Naive B cell (primary cell): ENCODE measurements at regions not wholly inside any gene's neighbourhood (a gene's known extent, or its start where the extent isn't known, plus 50 kb on each side); places are given as distances from the start of the nearest gene placed in this dataset.
A peak's percentile ranks its signal among the peaks of the same experiment; 100 is the strongest.

Experiments
- ATAC-seq, 2 donors: fragments of 150-1000 bp; cut with Tn5 transposase; 2 replicates each; pipeline ENCODE4 v1.10.0; 2021; ENCODE audit warnings: low read depth in 2 of 2, mild to moderate bottlenecking in 2 of 2, moderate library complexity in 2 of 2
- DNase-seq: peaks from one replicate; pipeline ENCODE4 v3.0.0; 2022
- H3K27ac Mint-ChIP-seq, 6 donors: one replicate each; pipeline ENCODE4 v1.8.0; 2020 to 2022; ENCODE audit warnings: mild to moderate bottlenecking in 6 of 6, mixed read lengths in 6 of 6, moderate library complexity in 5 of 6, inconsistent platforms in 2 of 6
- H3K27me3 Mint-ChIP-seq, 3 donors: one replicate each; pipeline ENCODE4 v1.8.0; 2021 to 2022; ENCODE audit warnings: mixed read lengths in 3 of 3, mild to moderate bottlenecking in 1 of 3
- H3K36me3 Mint-ChIP-seq, 2 donors: one replicate each; pipeline ENCODE4 v1.8.0; 2020 to 2022; ENCODE audit warnings: mixed read lengths in 2 of 2, inconsistent platforms in 1 of 2, mild to moderate bottlenecking in 1 of 2
- H3K4me1 Mint-ChIP-seq, 3 donors: one replicate each; pipeline ENCODE4 v1.8.0; 2020 to 2022; ENCODE audit warnings: mixed read lengths in 3 of 3, inconsistent platforms in 1 of 3, mild to moderate bottlenecking in 1 of 3, moderate library complexity in 1 of 3
- H3K4me3 Mint-ChIP-seq, 8 donors: one replicate each; pipeline ENCODE4 v1.8.0; 2020 to 2022; ENCODE audit warnings: mild to moderate bottlenecking in 8 of 8, mixed read lengths in 8 of 8, moderate library complexity in 8 of 8, inconsistent platforms in 2 of 8
- H3K9me3 Mint-ChIP-seq, 7 donors: one replicate each; pipeline ENCODE4 v1.8.0; 2020 to 2022; ENCODE audit warnings: mixed read lengths in 7 of 7, mild to moderate bottlenecking in 5 of 7, inconsistent platforms in 2 of 7, moderate library complexity in 1 of 7

GRCh38 chr6:119484598-119484997 is 135.0 kb upstream of the MAN1A1 start:
- peaks cover 0 to 6% (median 6%) of the 10 kb centered on the region in 3 donors for H3K4me1 Mint-ChIP-seq
- no peak overlapping the region for H3K4me3 Mint-ChIP-seq
- H3K9me3 Mint-ChIP-seq: peaks cover 0 to 3% (median 0%) of the 10 kb centered on the region in 7 donors
- peaks cover 0 to 8% (median 5%) of the 10 kb centered on the region in 3 donors for H3K27me3 Mint-ChIP-seq
- peaks cover 0 to 5% of the 10 kb centered on the region in 2 donors for H3K36me3 Mint-ChIP-seq
- no peak for DNase-seq
- no peak for ATAC-seq
- peak overlapping the region in 1 of 6 donors; percentile 43 for H3K27ac Mint-ChIP-seq

GRCh38 chr6:119483908-119484307 is 134.3 kb upstream of the MAN1A1 start:
- no peak for ATAC-seq
- Mint-ChIP-seq H3K4me1 (peaks cover 0 to under 1% (median 0%) of the 10 kb centered on the region in 3 donors), H3K9me3 (peaks cover 0 to 3% (median 0%) of the 10 kb centered on the region in 7 donors), H3K4me3 (no peak overlapping the region), H3K36me3 (peaks cover 0 to 5% of the 10 kb centered on the region in 2 donors), H3K27me3 (peaks cover 0 to 8% (median 5%) of the 10 kb centered on the region in 3 donors), H3K27ac (no peak overlapping the region)
- no peak for DNase-seq

- peaks cover 0 to 5% of the 10 kb centered on the region in 2 donors for H3K36me3 Mint-ChIP-seq
- no peak overlapping the region for H3K27ac Mint-ChIP-seq
- H3K4me3 Mint-ChIP-seq: no peak overlapping the region
- DNase-seq (no peak), ATAC-seq (no peak)
- peaks cover 0 to 3% (median 0%) of the 10 kb centered on the region in 7 donors for H3K9me3 Mint-ChIP-seq
- peaks cover 0 to 8% (median 5%) of the 10 kb centered on the region in 3 donors for H3K27me3 Mint-ChIP-seq
- no peaks in the 10 kb centered on the region for H3K4me1 Mint-ChIP-seq
Observed at GRCh38 chr6:119482850-119483285, 133.3 kb upstream of the MAN1A1 start.

- H3K9me3 Mint-ChIP-seq: peaks cover 0 to 1% (median 0%) of the 10 kb centered on the region in 7 donors
- no peak overlapping the region for H3K27ac Mint-ChIP-seq
- no peak overlapping the region for H3K4me3 Mint-ChIP-seq
- ATAC-seq (no peak), DNase-seq (no peak)
- H3K4me1 Mint-ChIP-seq: no peaks in the 10 kb centered on the region
- H3K36me3 Mint-ChIP-seq: peaks cover 0 to 5% of the 10 kb centered on the region in 2 donors
- peaks cover 0 to 8% (median 5%) of the 10 kb centered on the region in 3 donors for H3K27me3 Mint-ChIP-seq
Observed at GRCh38 chr6:119481976-119482375, 132.4 kb upstream of the MAN1A1 start.

- Mint-ChIP-seq H3K4me1 (peaks cover 0 to 7% (median 5%) of the 10 kb centered on the region in 3 donors), H3K9me3 (peaks cover 0 to 1% (median 0%) of the 10 kb centered on the region in 7 donors), H3K27me3 (peaks cover 0 to 8% (median 5%) of the 10 kb centered on the region in 3 donors), H3K4me3 (no peak overlapping the region), H3K36me3 (peaks cover 0 to 5% of the 10 kb centered on the region in 2 donors), H3K27ac (no peak overlapping the region)
- DNase-seq: no peak
- ATAC-seq: no peak
Observed at GRCh38 chr6:119480961-119481497, 131.5 kb upstream of the MAN1A1 start.

GRCh38 chr6:119479860-119480655 is 130.5 kb upstream of the MAN1A1 start:
- Mint-ChIP-seq H3K4me1 (peaks cover 0 to 7% (median 5%) of the 10 kb centered on the region in 3 donors), H3K27me3 (peaks cover 0 to 8% (median 5%) of the 10 kb centered on the region in 3 donors), H3K9me3 (peaks cover 0 to 1% (median 0%) of the 10 kb centered on the region in 7 donors), H3K4me3 (no peak overlapping the region), H3K27ac (no peak overlapping the region), H3K36me3 (peaks cover 0 to 5% of the 10 kb centered on the region in 2 donors)
- DNase-seq (no peak), ATAC-seq (no peak)

GRCh38 chr6:119476554-119476953 is 127.0 kb upstream of the MAN1A1 start:
- Mint-ChIP-seq H3K4me1 (peaks cover 0 to 7% (median 5%) of the 10 kb centered on the region in 3 donors), H3K27ac (peak overlapping the region in 3 of 6 donors; percentile 29 to 88 (median 48)), H3K9me3 (peaks cover 0 to 6% (median 4%) of the 10 kb centered on the region in 7 donors), H3K27me3 (no peaks in the 10 kb centered on the region), H3K4me3 (no peak overlapping the region), H3K36me3 (peaks cover 0 to 5% of the 10 kb centered on the region in 2 donors)
- DNase-seq: no peak
- no peak for ATAC-seq

- Mint-ChIP-seq H3K36me3 (peaks cover 0 to under 1% of the 10 kb centered on the region in 2 donors), H3K9me3 (peaks cover 0 to 9% (median 4%) of the 10 kb centered on the region in 7 donors), H3K4me1 (peaks cover 0 to 7% (median 5%) of the 10 kb centered on the region in 3 donors), H3K4me3 (peak overlapping the region in 1 of 8 donors; percentile 11), H3K27me3 (no peaks in the 10 kb centered on the region), H3K27ac (no peak overlapping the region)
- ATAC-seq (no peak), DNase-seq (no peak)
Observed at GRCh38 chr6:119476024-119476423, 126.5 kb upstream of the MAN1A1 start.

GRCh38 chr6:119470893-119471542 is 121.5 kb upstream of the MAN1A1 start:
- peaks cover 0 to 20% (median 4%) of the 10 kb centered on the region in 7 donors for H3K9me3 Mint-ChIP-seq
- DNase-seq: no peak
- no peak overlapping the region for H3K4me3 Mint-ChIP-seq

GRCh38 chr6:119467488-119468081 is 118.0 kb upstream of the MAN1A1 start:
- no peak for ATAC-seq
- Mint-ChIP-seq H3K4me1 (peaks cover 0 to 7% (median 4%) of the 10 kb centered on the region in 3 donors), H3K4me3 (no peak overlapping the region), H3K36me3 (no peaks in the 10 kb centered on the region), H3K27ac (no peak overlapping the region), H3K27me3 (no peaks in the 10 kb centered on the region), H3K9me3 (peaks cover 0 to 17% (median 2%) of the 10 kb centered on the region in 7 donors)
- no peak for DNase-seq

More at GRCh38 chr6:119470893-119471542, 121.5 kb upstream of the MAN1A1 start:
- ATAC-seq: no peak
- Mint-ChIP-seq H3K27ac (no peak overlapping the region), H3K27me3 (no peaks in the 10 kb centered on the region), H3K36me3 (no peaks in the 10 kb centered on the region), H3K4me1 (peaks cover 0 to 3% (median 0%) of the 10 kb centered on the region in 3 donors)

- H3K4me3 Mint-ChIP-seq: no peak overlapping the region
- DNase-seq (no peak), ATAC-seq (no peak)
- H3K36me3 Mint-ChIP-seq: no peaks in the 10 kb centered on the region
- H3K27me3 Mint-ChIP-seq: no peaks in the 10 kb centered on the region
- H3K9me3 Mint-ChIP-seq: peaks cover under 1 to 15% (median 2%) of the 10 kb centered on the region in 7 donors
- H3K4me1 Mint-ChIP-seq: peaks cover 0 to 9% (median 4%) of the 10 kb centered on the region in 3 donors
- H3K27ac Mint-ChIP-seq: peak overlapping the region in 1 of 6 donors; percentile 6
Observed at GRCh38 chr6:119466226-119466625, 116.7 kb upstream of the MAN1A1 start.

GRCh38 chr6:119463081-119463626 is 113.6 kb upstream of the MAN1A1 start:
- H3K4me3 Mint-ChIP-seq: peak overlapping the region in 1 of 8 donors; percentile 30
- ATAC-seq: no peak
- DNase-seq: no peak
- H3K36me3 Mint-ChIP-seq: peaks cover 0 to 16% of the 10 kb centered on the region in 2 donors
- H3K27me3 Mint-ChIP-seq: no peaks in the 10 kb centered on the region
- H3K9me3 Mint-ChIP-seq: peaks cover 5 to 16% (median 8%) of the 10 kb centered on the region in 7 donors
- H3K27ac Mint-ChIP-seq: no peak overlapping the region
- peaks cover 15 to 34% (median 22%) of the 10 kb centered on the region in 3 donors for H3K4me1 Mint-ChIP-seq
